ENCODE measurements at regions not wholly inside any gene's neighbourhood (a gene's known extent, or its start where the extent isn't known, plus 50 kb on each side); places are given as distances from the start of the nearest gene placed in this dataset.

DNA sequence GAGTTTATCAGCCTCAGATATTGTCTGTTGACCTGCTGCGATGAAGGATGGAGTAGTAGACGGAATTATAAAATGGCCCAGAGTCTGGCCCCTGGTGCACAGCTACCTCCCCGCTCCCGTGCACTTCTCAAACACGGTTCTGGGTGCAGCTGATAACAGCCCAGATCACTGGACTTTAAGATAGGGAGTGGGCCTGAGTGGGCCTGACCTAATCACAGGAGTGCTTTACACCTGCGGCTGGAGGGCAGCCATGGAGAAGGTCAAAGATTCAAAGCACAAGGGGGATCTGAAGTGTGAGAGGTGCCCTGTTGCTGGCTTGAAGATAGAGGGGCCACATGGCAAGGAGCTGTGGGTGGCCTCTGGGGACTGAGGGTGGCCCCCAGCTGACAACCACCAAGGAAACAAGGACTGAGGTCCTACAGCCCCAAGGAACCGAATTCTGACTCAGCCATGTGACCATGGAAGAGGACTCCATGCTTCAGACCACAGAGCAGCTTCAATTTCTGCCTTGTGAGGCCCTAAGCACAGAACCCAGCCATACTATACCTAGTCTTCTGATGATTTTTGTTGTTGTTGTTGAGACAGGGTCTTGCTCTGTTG lies 113.4 kb downstream of the ZNF664 start:
- intact Hi-C loops (cut with micrococcal nuclease): no loop called here
- Histone ChIP-seq H3K9ac (ENCODE audit: low read length) (no peak overlapping the region), H3K4me1 (ENCODE audit: control insufficient read depth in 1 of 2, insufficient read depth in 2 of 2, low read length in 2 of 2) (no peaks in the 10 kb centered on the region), H3K36me3 (ENCODE audit: control insufficient read depth in 1 of 2, insufficient read depth in 2 of 2, low read length in 2 of 2) (no peaks in the 10 kb centered on the region), H3K4me2 (ENCODE audit: low read length) (no peak overlapping the region), H3K4me3 (replicated peaks in 1 of 2; ENCODE audit: low read depth in 1 of 2, low read length in 2 of 2) (no peak overlapping the region), H3K27me3 (ENCODE audit: insufficient read depth, low read length) (no peaks in the 10 kb centered on the region), H3K9me3 (ENCODE audit: control insufficient read depth in 1 of 2, insufficient read depth in 1 of 2, low read depth in 1 of 2, low read length in 2 of 2) (no peaks in the 10 kb centered on the region), H2AFZ (ENCODE audit: low read depth, low read length, poor library complexity, severe bottlenecking) (no peak overlapping the region), H3K79me2 (ENCODE audit: insufficient read depth, low read length) (no peaks in the 10 kb centered on the region), H4K20me1 (ENCODE audit: insufficient read depth) (no peaks in the 10 kb centered on the region), H3K9me2 (ENCODE audit: insufficient read depth) (no peaks in the 10 kb centered on the region), H3K27ac (ENCODE audit: low read depth, low read length) (no peak overlapping the region)
- DNase-seq (ENCODE audit: low read depth, low spot score) (no peak), ATAC-seq (no peak)
- CTCF ChIA-PET: no interaction called here
- RAD21 ChIA-PET (ENCODE audit: low non-redundant PET in 1 of 2, low total read pairs in 2 of 2, uncharacterized antibody in 2 of 2, unreplicated experiment in 2 of 2): no interaction called here
- TF ChIP-seq ELF1 (IDR thresholded peaks at IDR 0.05; ENCODE audit: borderline replicate concordance, low read depth) (no peak), JUND (IDR thresholded peaks at IDR 0.05) (no peak), EZH2phosphoT487 (IDR thresholded peaks at IDR 0.05; ENCODE audit: borderline replicate concordance) (no peak), EGR1 (IDR thresholded peaks at IDR 0.05; ENCODE audit: low read depth) (no peak), CEBPB (IDR thresholded peaks at IDR 0.05; ENCODE audit: low read depth) (no peak), SIN3A (IDR thresholded peaks at IDR 0.05; ENCODE audit: low read depth) (no peak), SRF (IDR thresholded peaks at IDR 0.05; ENCODE audit: low read depth) (no peak), ZFX (IDR thresholded peaks at IDR 0.05) (no peak), POLR2A (IDR thresholded peaks at IDR 0.05; ENCODE audit: borderline replicate concordance, extremely low read depth, insufficient read depth, insufficient read length) (no peak)
- TF ChIP-seq, protein P1, sequence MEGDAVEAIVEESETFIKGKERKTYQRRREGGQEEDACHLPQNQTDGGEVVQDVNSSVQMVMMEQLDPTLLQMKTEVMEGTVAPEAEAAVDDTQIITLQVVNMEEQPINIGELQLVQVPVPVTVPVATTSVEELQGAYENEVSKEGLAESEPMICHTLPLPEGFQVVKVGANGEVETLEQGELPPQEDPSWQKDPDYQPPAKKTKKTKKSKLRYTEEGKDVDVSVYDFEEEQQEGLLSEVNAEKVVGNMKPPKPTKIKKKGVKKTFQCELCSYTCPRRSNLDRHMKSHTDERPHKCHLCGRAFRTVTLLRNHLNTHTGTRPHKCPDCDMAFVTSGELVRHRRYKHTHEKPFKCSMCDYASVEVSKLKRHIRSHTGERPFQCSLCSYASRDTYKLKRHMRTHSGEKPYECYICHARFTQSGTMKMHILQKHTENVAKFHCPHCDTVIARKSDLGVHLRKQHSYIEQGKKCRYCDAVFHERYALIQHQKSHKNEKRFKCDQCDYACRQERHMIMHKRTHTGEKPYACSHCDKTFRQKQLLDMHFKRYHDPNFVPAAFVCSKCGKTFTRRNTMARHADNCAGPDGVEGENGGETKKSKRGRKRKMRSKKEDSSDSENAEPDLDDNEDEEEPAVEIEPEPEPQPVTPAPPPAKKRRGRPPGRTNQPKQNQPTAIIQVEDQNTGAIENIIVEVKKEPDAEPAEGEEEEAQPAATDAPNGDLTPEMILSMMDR (IDR thresholded peaks at IDR 0.05 in 2 of 3, conservative IDR thresholded peaks at IDR 0.05 in 1 of 3; ENCODE audit: borderline replicate concordance in 1 of 3, insufficient read depth in 1 of 3, low read depth in 2 of 3, low read length in 2 of 3): no peak
- TF ChIP-seq, protein P2, sequence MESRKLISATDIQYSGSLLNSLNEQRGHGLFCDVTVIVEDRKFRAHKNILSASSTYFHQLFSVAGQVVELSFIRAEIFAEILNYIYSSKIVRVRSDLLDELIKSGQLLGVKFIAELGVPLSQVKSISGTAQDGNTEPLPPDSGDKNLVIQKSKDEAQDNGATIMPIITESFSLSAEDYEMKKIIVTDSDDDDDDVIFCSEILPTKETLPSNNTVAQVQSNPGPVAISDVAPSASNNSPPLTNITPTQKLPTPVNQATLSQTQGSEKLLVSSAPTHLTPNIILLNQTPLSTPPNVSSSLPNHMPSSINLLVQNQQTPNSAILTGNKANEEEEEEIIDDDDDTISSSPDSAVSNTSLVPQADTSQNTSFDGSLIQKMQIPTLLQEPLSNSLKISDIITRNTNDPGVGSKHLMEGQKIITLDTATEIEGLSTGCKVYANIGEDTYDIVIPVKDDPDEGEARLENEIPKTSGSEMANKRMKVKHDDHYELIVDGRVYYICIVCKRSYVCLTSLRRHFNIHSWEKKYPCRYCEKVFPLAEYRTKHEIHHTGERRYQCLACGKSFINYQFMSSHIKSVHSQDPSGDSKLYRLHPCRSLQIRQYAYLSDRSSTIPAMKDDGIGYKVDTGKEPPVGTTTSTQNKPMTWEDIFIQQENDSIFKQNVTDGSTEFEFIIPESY (IDR thresholded peaks at IDR 0.05; ENCODE audit: extremely low read depth, insufficient replicate concordance, low read length): no peak
- POLR2A ChIA-PET: no interaction called here
- no TSS peak for BruUV-seq (replicated peaks)
